Activated CD4-positive, alpha-beta memory T cell treated with anti-CD3 and anti-CD28 coated beads for 36 hours (primary cell): ENCODE measurements at regions not wholly inside any gene's neighbourhood (a gene's known extent, or its start where the extent isn't known, plus 50 kb on each side); places are given as distances from the start of the nearest gene placed in this dataset.

Experiments
- CTCF ChIA-PET: fragments of 350-600 bp; sonication (Branson Sonifier 250); formaldehyde crosslinking; loops from one replicate; lab custom pipeline; 2021; ENCODE audit warnings: antibody characterized with exemption, inconsistent platforms; lab: Charles Lee
- POLR2A ChIA-PET: fragments of 350-600 bp; sonication (Branson Sonifier 250); formaldehyde crosslinking; loops from one replicate; lab custom pipeline; 2021; ENCODE audit warnings: antibody characterized with exemption; lab: Charles Lee
- DNase-seq: peaks from one replicate; pipeline ENCODE4 v3.0.0-alpha.2; 2020
- H3K27ac Mint-ChIP-seq: one replicate; pipeline ENCODE4 v1.8.0; 2021; ENCODE audit warnings: mixed read lengths
- H3K27me3 Mint-ChIP-seq: one replicate; pipeline ENCODE4 v1.8.0; 2021; ENCODE audit warnings: mixed read lengths
- H3K36me3 Mint-ChIP-seq: one replicate; pipeline ENCODE4 v1.8.0; 2021; ENCODE audit warnings: mixed read lengths
- H3K4me1 Mint-ChIP-seq: one replicate; pipeline ENCODE4 v1.8.0; 2021; ENCODE audit warnings: low read depth, mixed read lengths
- H3K4me3 Mint-ChIP-seq: one replicate; pipeline ENCODE4 v1.8.0; 2021; ENCODE audit warnings: mild to moderate bottlenecking, mixed read lengths
- H3K9me3 Mint-ChIP-seq: one replicate; pipeline ENCODE4 v1.8.0; 2021; ENCODE audit warnings: mixed read lengths
- intact Hi-C: fragments of 100-400 bp; cut with micrococcal nuclease; formaldehyde crosslinking; loops from one replicate; pipeline ENCODE4 v1.15.1; 2023

DNA sequence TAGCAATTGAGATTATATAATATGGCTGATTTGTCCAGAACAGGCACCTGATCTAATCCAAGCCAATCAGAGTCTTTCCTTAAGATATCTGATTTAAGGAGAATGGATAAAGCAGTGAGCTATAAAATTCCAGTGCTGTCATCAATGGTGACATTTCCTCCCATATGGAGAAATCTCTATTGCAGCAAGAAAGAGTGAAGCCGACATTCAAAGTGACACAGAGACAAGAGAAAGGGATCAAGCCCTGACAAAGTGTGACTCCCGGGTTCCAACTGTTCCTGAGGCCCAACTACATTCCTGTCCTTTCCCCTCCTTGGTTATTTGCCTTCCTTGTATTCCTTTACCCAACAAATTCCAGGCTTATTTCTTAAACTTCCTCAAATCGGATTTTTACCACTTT, 430.0 kb upstream of the SOX5 start:
- ChIA-PET POLR2A (no interaction called here), CTCF (no interaction called here)
- Mint-ChIP-seq H3K27ac (no peak overlapping the region), H3K27me3 (no peaks in the 10 kb centered on the region), H3K9me3 (no peaks in the 10 kb centered on the region), H3K36me3 (no peaks in the 10 kb centered on the region), H3K4me3 (no peak overlapping the region), H3K4me1 (no peaks in the 10 kb centered on the region)
- intact Hi-C loops, result no loop called here
- DNase-seq, result no peak

DNA sequence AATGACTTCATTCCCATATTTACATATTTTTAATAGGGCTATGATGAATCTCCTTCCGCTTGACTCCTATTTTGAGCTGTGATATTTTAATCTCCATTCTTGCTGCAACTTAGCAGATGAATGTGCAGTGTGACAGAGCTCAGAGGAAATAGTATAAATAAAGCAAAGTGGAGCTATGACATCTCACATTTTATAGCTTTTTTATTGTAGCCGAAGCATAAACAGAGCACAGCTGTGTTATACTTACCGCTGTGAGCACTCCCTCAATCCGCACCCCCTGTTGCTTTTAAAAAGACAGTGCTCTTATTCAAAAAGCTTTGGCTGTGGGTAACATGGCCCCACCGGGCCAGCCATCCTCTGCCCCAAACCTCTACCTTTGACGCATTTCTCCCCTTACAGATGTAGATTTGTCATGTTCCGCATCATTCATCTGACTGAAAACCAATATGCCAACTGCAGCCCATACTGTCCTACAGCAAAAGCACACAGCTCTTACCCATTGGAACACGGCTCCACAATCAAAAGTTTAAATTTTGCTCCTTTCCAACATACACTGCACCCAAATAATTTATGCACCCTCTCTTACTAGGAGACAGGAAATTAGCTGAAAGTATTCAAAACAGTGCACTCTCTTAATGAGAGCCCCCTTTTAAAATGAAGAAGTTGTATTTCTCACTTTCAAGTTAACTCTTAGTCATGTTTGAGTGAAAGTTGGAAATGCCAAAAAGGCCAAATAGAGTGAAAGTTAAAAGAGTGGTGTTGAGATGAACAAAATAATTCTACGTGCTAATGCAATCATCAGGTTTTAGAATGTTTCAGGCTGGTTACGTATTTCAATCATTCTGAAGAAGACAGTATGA, 429.3 kb upstream of the SOX5 start:
- no peak for DNase-seq
- Mint-ChIP-seq H3K4me1 (no peaks in the 10 kb centered on the region), H3K9me3 (no peaks in the 10 kb centered on the region), H3K4me3 (no peak overlapping the region), H3K27me3 (no peaks in the 10 kb centered on the region), H3K36me3 (no peaks in the 10 kb centered on the region), H3K27ac (no peak overlapping the region)
- CTCF ChIA-PET, result no interaction called here
- POLR2A ChIA-PET, result no interaction called here
- intact Hi-C loops, result no loop called here

DNA sequence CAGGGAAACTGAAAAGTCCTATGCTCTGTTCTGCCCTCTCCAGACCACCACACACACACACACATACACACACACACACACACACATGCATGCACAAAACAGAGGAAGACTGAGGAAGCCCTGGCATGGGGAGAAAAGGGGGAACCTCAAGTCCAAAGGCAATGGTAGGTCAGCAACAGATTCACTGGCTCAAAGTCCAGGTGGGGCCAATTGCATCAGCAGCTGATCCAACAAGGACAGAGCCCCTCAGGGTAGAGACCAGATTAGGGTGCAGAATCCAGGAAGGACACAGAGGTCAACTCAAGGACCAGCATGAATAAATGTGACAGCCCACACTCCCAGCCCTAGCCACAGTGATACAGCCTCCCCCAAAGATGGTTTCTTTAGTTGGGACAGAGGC, 425.0 kb upstream of the SOX5 start:
- no peaks in the 10 kb centered on the region for H3K4me1 Mint-ChIP-seq
- no peak for DNase-seq
- H3K27ac Mint-ChIP-seq, result no peak overlapping the region
- H3K9me3 Mint-ChIP-seq, result no peaks in the 10 kb centered on the region
- no peaks in the 10 kb centered on the region for H3K36me3 Mint-ChIP-seq
- intact Hi-C loops, result no loop called here
- no peak overlapping the region for H3K4me3 Mint-ChIP-seq
- ChIA-PET CTCF (no interaction called here), POLR2A (no interaction called here)
- no peaks in the 10 kb centered on the region for H3K27me3 Mint-ChIP-seq

DNA sequence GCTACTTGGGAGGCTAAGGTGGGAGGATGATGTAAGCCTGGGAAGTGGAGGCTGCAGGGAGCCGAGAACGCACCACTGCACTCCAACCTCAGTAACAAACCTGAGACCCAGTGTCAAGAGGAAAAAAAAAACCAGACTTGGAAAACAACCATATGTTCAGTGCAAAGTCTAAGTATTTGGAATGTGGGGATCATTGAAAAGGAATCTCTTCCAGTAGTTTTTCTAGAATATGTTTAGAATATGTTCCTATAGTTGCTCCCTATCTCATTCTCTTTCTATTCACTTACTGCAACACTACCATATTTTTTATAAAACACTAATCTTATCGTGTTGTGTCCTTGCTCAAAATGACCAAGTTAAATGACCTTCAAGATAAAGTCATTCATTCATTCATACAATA, 423.5 kb upstream of the SOX5 start:
- ChIA-PET POLR2A (no interaction called here), CTCF (no interaction called here)
- Mint-ChIP-seq H3K27ac (no peak overlapping the region), H3K4me1 (no peaks in the 10 kb centered on the region), H3K9me3 (no peaks in the 10 kb centered on the region), H3K36me3 (no peaks in the 10 kb centered on the region), H3K4me3 (no peak overlapping the region), H3K27me3 (no peaks in the 10 kb centered on the region)
- no peak for DNase-seq
- intact Hi-C loops, result no loop called here

DNA sequence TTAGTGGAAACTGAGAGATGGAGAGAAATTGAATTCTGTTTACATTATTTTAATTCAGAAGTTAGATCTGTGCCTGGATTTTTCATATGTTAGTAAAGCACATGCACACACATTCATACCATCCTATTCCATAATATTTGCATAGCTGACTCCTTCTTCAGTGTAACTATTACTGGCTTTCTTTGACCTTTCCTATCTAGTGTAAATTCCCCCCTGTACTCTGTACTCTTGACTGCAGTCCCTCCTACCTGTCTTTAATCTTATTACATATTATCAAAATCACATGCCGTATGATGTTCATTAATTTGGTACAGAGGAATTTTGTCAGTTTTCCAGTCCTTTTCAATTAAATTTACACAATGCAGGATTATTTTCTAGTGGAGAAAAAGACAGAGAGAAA, 417.0 kb upstream of the SOX5 start:
- intact Hi-C loops, result no loop called here
- Mint-ChIP-seq H3K27ac (no peak overlapping the region), H3K4me3 (no peak overlapping the region), H3K36me3 (no peaks in the 10 kb centered on the region), H3K4me1 (no peaks in the 10 kb centered on the region), H3K9me3 (no peaks in the 10 kb centered on the region), H3K27me3 (no peaks in the 10 kb centered on the region)
- no peak for DNase-seq
- POLR2A ChIA-PET, result no interaction called here
- CTCF ChIA-PET, result no interaction called here

DNA sequence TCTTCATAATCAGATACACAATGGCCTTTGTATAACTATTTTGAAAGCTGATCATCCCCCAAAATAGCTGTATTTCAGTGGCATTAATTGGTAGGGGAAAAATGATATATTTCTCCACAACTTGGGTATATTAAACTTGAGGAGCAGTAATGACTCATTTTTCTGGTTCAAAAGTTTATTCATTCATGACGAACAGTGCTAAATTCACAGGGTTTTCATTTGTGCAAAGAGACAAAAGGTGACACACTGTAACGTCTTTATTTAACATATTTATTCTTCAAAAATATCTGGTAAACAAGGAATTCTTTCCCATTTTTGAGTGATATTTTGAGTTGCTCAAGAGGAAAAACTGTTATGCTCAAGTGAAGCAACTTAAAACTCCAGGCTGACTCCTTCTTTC, 415.5 kb upstream of the SOX5 start:
- intact Hi-C loops, result no loop called here
- POLR2A ChIA-PET, result no interaction called here

DNA sequence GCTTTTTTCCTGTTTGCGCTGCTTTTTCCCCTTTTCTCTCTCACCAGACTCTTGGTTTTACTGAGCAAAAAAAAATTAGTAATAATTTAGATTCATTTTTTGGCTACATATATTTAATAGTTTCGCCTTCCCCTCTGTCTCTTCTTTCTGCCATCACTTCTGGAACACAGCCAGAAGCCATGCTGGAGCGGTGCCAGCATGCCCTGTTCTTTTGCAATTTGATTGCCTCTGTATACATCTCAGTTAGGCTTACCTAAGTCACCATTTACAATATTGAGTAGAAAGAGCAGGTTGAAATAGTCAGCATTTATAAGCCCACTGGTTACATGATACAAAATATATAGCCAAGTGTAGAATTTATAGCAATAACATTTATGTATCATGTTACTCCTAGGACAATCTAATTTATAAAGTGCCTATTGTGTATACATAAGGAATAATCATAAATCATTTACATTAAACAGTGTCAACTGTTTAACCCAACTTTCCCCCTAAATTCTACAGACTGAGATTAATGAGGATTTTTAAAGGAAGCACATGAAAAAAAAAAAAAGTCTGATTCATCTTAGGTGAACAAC, 413.8 kb upstream of the SOX5 start:
- no peaks in the 10 kb centered on the region for H3K4me1 Mint-ChIP-seq
- POLR2A ChIA-PET, result no interaction called here
- CTCF ChIA-PET, result no interaction called here
- H3K27ac Mint-ChIP-seq, result no peak overlapping the region
- DNase-seq, result no peak
- no peaks in the 10 kb centered on the region for H3K9me3 Mint-ChIP-seq
- no peaks in the 10 kb centered on the region for H3K27me3 Mint-ChIP-seq
- no peaks in the 10 kb centered on the region for H3K36me3 Mint-ChIP-seq
- H3K4me3 Mint-ChIP-seq, result no peak overlapping the region
- intact Hi-C loops, result no loop called here

More for the DNA sequence above, 415.5 kb upstream of the SOX5 start:
- H3K36me3 Mint-ChIP-seq, result no peaks in the 10 kb centered on the region
- no peaks in the 10 kb centered on the region for H3K9me3 Mint-ChIP-seq
- CTCF ChIA-PET, result no interaction called here
- H3K4me1 Mint-ChIP-seq, result no peaks in the 10 kb centered on the region
- no peak overlapping the region for H3K4me3 Mint-ChIP-seq
- no peak overlapping the region for H3K27ac Mint-ChIP-seq
- no peak for DNase-seq
- H3K27me3 Mint-ChIP-seq, result no peaks in the 10 kb centered on the region

DNA sequence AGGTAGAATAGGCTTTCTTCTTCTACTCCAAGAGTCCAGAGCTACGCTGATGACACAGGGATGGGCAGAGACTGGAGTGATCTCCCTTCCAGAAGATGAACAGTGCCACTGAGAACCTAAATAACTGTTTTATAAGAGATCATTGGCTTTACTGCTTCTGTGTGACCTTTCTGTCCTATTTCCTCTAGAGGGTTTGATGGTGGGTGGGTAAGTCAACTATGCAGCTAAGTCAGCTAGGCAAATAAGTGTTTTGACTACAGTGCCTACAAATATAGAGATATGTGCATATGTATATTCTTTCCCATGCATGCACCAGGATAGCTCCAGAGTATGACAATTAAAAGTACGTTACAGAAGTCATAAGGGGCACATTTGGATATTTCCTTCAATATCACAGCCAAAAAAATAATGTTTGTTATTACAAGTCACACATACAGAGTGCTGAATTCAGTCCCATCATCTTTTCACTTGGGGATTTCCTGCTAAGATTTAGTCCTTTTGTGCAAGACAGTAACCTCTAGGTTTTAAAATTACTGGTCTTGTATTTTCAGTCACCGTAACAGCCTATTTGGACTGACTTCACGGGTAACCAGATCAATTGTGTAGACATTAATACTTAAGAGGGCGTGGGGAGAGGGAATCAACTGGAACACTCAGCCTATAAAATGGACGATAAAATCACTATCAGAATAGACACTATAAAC, 412.6 kb upstream of the SOX5 start:
- DNase-seq, result no peak
- ChIA-PET POLR2A (no interaction called here), CTCF (no interaction called here)
- H3K4me1 Mint-ChIP-seq, result no peaks in the 10 kb centered on the region
- intact Hi-C loops, result no loop called here
- no peaks in the 10 kb centered on the region for H3K36me3 Mint-ChIP-seq
- H3K9me3 Mint-ChIP-seq, result no peaks in the 10 kb centered on the region
- H3K27me3 Mint-ChIP-seq, result no peaks in the 10 kb centered on the region
- no peak overlapping the region for H3K4me3 Mint-ChIP-seq
- H3K27ac Mint-ChIP-seq, result no peak overlapping the region

DNA sequence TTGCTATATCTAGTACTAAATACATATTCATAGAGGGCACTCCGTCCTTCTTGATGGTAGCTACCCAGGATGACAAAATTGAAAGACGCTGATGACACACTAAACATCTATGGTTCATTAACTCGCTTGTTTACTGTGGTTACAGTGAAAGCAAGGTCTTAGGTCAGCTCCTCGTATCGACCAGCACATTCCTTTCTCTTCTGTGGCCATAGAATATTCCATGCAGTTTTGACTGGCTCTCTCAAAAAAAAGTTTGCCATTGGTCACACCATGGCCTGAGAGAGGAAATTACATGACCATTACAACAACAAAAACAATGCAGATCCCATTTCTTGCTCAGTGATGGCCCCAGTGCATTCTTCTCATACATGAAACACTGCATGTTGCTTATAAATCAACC, 411.4 kb upstream of the SOX5 start:
- no peak overlapping the region for H3K4me3 Mint-ChIP-seq
- no peak overlapping the region for H3K27ac Mint-ChIP-seq
- DNase-seq, result no peak
- ChIA-PET POLR2A (no interaction called here), CTCF (no interaction called here)
- no peaks in the 10 kb centered on the region for H3K9me3 Mint-ChIP-seq
- H3K27me3 Mint-ChIP-seq, result no peaks in the 10 kb centered on the region
- H3K36me3 Mint-ChIP-seq, result no peaks in the 10 kb centered on the region
- intact Hi-C loops, result no loop called here
- H3K4me1 Mint-ChIP-seq, result no peaks in the 10 kb centered on the region

DNA sequence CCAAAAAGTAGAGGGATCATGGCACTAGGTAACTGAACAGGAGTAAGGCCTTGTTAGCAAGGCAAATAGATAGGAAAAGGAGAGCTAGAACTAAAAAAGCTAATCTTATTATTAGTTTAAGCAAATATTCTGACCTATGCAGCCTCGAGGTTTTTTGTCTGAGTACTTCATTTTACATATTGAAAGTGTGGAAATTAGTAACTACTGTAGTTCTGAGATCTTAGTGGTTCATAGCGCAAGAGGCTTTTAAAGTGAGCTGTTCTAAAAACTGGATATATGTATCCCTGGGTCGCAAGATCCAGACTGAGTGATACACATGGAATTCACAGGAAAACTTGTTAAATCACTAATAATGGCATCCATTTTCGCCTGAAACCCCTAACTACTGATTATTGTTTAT, 411.0 kb upstream of the SOX5 start:
- ChIA-PET CTCF (no interaction called here), POLR2A (no interaction called here)
- H3K4me1 Mint-ChIP-seq, result no peaks in the 10 kb centered on the region
- H3K27me3 Mint-ChIP-seq, result no peaks in the 10 kb centered on the region
- no peak overlapping the region for H3K27ac Mint-ChIP-seq
- no peak overlapping the region for H3K4me3 Mint-ChIP-seq
- no peak for DNase-seq
- no peaks in the 10 kb centered on the region for H3K36me3 Mint-ChIP-seq
- H3K9me3 Mint-ChIP-seq, result no peaks in the 10 kb centered on the region
- intact Hi-C loops, result no loop called here

DNA sequence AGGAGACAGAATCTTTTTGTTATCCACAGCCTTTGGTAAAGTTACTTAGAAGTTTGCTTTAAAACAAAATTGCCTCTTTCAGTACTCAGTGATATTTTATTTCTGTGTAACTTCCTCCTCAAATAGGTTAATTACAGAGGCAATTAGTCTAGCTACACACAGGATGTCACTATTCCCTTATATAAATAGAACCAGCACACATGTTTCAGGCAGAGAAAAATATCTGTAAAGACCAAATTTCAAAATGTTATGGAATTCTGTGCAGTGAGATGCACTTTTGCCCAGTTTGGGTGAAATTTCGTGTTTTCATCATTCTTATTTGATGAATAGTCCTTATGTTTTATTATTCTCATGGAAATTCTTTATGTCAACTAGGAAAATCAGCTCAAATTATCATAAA, 410.6 kb upstream of the SOX5 start:
- H3K4me1 Mint-ChIP-seq, result no peaks in the 10 kb centered on the region
- H3K4me3 Mint-ChIP-seq, result no peak overlapping the region
- H3K27me3 Mint-ChIP-seq, result no peaks in the 10 kb centered on the region
- ChIA-PET CTCF (no interaction called here), POLR2A (no interaction called here)
- no peaks in the 10 kb centered on the region for H3K36me3 Mint-ChIP-seq
- intact Hi-C loops, result no loop called here
- no peak overlapping the region for H3K27ac Mint-ChIP-seq
- no peak for DNase-seq
- H3K9me3 Mint-ChIP-seq, result no peaks in the 10 kb centered on the region

DNA sequence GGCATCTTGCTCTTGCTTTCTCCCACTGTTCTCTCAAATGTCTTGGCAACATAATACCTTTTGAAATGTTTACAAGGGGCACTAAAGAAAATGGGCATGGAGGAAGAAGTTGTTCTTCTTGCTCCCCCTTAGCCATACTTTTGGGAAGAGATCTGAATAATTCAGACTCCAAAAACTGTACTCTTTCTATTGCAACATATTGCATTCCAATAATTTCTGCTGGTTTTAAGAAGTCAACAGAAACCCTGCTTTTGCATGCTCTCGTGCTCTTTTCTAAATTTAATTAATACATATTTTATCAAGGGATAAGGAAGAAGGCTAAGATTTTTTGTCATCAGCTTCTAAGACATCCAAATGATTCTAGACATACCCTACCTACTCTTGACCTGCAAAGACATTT, 409.9 kb upstream of the SOX5 start:
- H3K36me3 Mint-ChIP-seq, result no peaks in the 10 kb centered on the region
- POLR2A ChIA-PET, result no interaction called here
- H3K27ac Mint-ChIP-seq, result no peak overlapping the region
- no peak for DNase-seq
- no peaks in the 10 kb centered on the region for H3K4me1 Mint-ChIP-seq
- intact Hi-C loops, result no loop called here
- CTCF ChIA-PET, result no interaction called here
- H3K27me3 Mint-ChIP-seq, result no peaks in the 10 kb centered on the region
- no peak overlapping the region for H3K4me3 Mint-ChIP-seq
- H3K9me3 Mint-ChIP-seq, result no peaks in the 10 kb centered on the region
